Lower leg skin (tissue), 3 donors: ENCODE measurements at regions not wholly inside any gene's neighbourhood (a gene's known extent, or its start where the extent isn't known, plus 50 kb on each side); places are given as distances from the start of the nearest gene placed in this dataset.

Experiments used
- CTCF ChIP-seq, 3 donors: fragments of 450-650 bp; IDR thresholded peaks; one replicate each; pipeline ENCODE4 v1.5.1; 2016; ENCODE audit warnings: antibody characterized with exemption in 3 of 3, mild to moderate bottlenecking in 3 of 3, moderate library complexity in 2 of 3
- POLR2A ChIP-seq, 2 donors: fragments of 450-650 bp; IDR thresholded peaks; one replicate each; pipeline ENCODE4 v1.6.1; 2016 to 2017; ENCODE audit warnings: antibody characterized with exemption in 2 of 2, mild to moderate bottlenecking in 1 of 2, moderate library complexity in 1 of 2

- TF ChIP-seq POLR2A (IDR thresholded peaks at IDR 0.05), result no peak
- no peak for TF ChIP-seq CTCF (IDR thresholded peaks at IDR 0.05)
These were observed 651.2 kb upstream of the MIR17HG start for GRCh38 chr13:90696254-90696653.
